ENCODE measurements at regions not wholly inside any gene's neighbourhood (a gene's known extent, or its start where the extent isn't known, plus 50 kb on each side); places are given as distances from the start of the nearest gene placed in this dataset.
"Not testable (repeated sequence)": the region's sequence is repeated elsewhere in the genome, so short reads cannot be mapped to it uniquely, and the experiment has no call there.

- no peak for DNase-seq (ENCODE audit: extremely low read depth in 1 of 11, low read depth in 9 of 11, low spot score in 4 of 11)
Observed at GRCh38 chr16:19980632-19981265, 92.9 kb downstream of the GPR139 start.

- no peak for DNase-seq (ENCODE audit: extremely low read depth in 1 of 11, low read depth in 9 of 11, low spot score in 4 of 11)
Observed at GRCh38 chr16:19979638-19980037, 94.1 kb downstream of the GPR139 start.

GRCh38 chr16:19974607-19975006 is 90.0 kb upstream of the GPRC5B start:
- DNase-seq (ENCODE audit: extremely low read depth in 1 of 11, low read depth in 9 of 11, low spot score in 4 of 11), result no peak

GRCh38 chr16:19972111-19972510 is 87.5 kb upstream of the GPRC5B start:
- no peak for DNase-seq (ENCODE audit: extremely low read depth in 1 of 11, low read depth in 9 of 11, low spot score in 4 of 11)

DNA sequence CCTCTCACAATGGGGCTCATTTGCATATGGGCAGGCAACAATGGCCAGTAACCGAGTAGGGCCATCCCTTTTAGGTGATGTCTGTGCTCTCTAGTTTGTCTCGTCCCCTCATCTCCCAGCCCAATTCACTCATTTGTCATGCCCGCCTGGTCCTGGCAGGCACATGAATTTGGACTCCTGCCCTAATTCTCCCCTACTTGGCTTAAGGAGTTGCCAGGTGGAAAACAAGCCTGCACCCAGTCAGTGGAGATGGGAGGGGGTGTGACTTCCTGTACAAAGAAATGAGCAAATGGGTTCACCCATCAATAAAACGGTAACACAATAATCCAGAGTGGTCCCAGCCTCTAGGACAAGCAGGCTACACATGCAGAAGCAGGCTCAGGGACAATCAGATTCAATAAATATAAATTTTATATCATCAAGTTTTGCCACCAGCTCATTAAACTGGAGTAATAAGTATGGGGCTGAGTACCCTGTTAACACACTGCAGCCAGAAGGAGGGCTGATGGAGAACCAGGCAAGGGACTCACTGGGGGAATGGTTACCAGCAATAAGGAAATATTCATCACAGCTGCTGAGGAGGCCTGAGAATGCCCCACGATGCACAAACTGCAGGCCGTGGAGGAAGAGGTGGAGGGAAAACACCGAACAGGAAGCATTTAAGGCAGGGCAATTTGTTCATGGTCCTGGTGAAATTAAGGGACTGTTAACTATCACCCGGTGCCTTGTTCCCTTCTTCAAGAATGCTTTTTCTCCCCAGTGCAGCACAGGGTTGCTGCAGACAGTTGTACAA is 84.4 kb upstream of the GPRC5B start:
- no peak for DNase-seq (ENCODE audit: extremely low read depth in 1 of 11, low read depth in 9 of 11, low spot score in 4 of 11)

DNA sequence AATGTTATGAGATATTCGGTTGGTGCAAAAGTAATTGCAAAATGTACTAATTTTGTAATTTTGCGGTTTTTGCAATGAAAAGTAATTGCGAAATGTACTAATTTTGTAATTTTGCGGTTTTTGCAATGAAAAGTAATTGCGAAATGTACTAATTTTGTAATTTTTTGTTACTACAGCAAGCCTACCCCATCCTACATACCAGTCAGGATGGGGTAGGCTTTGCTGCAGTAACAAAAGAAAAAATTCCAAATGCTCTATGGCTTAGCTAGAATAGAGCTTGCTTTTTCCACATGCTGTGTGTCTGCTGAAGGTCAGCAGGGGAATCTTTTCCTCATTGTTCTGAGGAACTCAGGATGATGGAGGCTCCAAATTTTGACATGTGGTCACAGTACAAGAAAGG is 83.3 kb upstream of the GPRC5B start:
- DNase-seq (ENCODE audit: extremely low read depth in 1 of 11, low read depth in 9 of 11, low spot score in 4 of 11), result no peak

DNA sequence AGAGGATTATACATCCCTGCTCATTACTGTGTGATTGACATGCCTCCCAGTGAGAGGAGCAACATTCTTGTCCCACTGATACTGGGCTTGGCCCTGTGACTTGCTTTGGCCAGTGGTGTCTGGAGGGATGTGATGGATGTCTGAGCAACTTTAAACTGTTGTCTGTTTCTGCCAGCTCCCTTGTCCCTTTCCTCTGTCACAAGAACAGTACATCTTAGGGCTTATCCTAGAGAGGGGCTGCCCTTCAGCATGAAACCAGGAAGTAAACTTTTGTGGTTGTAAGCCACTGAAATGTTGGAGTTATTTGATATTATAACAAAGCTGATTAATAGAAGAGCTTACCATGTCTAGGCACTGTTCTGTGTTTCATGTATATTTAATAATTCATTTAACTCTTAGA is 82.9 kb upstream of the GPRC5B start:
- DNase-seq (ENCODE audit: extremely low read depth in 1 of 11, low read depth in 9 of 11, low spot score in 4 of 11), result no peak

DNA sequence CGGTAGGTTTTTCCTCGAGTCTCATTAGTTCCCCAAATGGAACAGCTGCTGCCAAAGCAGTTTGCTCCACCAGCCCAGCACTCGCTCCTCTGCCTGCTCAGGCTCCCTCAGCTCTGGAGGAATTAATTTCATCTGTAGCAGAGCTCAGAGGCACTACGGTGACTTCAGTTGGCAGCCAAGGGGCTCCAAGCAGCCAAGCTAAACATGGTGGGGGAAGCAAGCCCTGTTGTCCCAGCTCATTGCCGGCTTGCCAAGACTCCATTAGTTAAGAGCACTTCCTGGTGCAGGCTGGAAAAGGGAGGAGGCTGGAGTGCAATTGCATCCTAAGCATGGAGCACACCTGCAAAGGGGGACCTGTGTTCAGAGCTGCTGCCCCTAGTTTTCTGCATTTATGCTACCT is 78.7 kb upstream of the GPRC5B start:
- no peak for DNase-seq (ENCODE audit: extremely low read depth in 1 of 11, low read depth in 9 of 11, low spot score in 4 of 11)

GRCh38 chr16:19960183-19960582 is 75.5 kb upstream of the GPRC5B start:
- DNase-seq (ENCODE audit: extremely low read depth in 1 of 11, low read depth in 9 of 11, low spot score in 4 of 11), result no peak

GRCh38 chr16:19959736-19960135 is 75.1 kb upstream of the GPRC5B start:
- no peak for DNase-seq (ENCODE audit: extremely low read depth in 1 of 11, low read depth in 9 of 11, low spot score in 4 of 11)

DNA sequence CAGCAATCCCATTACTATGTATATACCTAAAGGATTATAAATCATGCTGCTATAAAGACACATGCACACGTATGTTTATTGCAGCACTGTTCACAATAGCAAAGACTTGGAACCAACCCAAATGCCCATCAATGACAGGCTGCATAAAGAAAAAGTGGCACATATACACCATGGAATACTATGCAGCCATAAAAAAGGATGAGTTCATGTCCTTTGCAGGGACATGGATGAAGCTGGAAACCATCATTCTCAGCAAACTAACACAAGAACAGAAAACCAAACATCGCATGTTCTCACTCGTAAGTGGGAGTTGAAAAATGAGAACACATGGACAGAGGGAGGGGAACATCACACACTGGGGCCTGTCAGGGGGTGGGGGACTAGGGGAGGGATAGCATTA is 71.2 kb upstream of the GPRC5B start:
- DNase-seq (ENCODE audit: extremely low read depth in 1 of 11, low read depth in 9 of 11, low spot score in 4 of 11), result not testable (repeated sequence)

- DNase-seq (ENCODE audit: extremely low read depth in 1 of 11, low read depth in 9 of 11, low spot score in 4 of 11), result not testable (repeated sequence)
Observed at GRCh38 chr16:19955084-19955483, 70.4 kb upstream of the GPRC5B start.

DNA sequence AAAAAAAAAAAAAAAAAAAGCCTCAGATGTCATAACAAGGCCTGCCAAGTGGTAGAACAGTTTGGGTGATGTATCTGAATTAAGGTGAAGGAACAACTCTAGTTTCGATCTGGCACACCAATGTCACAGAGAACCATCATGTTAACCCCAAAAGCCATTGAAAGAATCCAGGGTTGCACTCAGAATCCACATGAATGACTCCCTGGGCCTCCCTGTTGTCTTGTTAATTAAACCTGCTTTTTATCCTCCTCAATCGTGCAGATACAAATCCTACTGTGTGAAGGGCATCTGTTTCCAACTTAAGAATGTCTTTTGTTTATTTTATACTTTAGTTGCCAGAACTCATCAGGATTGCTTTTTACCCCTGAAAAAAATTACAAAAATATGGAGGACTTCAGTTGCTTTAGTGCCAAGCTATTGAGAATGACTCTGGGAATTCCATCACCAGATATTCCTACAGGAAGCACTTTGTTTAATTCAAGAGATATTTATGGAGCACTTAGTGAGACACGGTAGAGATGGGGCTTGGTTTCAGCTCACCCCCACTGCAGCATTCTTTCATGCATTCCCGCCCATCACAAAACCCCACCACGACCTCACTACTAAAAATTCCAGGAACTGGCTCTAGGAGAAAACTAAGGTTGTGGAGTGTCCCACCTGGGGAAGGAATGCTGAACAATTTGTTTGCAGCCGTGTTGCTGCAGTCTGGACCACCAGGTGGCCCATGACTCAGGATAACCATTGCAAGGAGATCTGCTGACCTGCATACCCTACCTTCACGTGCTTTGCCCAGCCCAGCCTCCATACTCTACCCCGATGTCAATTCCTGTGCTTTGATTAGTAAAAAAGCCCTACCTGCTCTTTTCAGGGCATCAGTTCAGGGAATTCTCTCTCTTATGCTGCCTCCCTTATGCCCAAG is 63.8 kb upstream of the GPRC5B start:
- DNase-seq (ENCODE audit: extremely low read depth in 1 of 11, low read depth in 9 of 11, low spot score in 4 of 11), result no peak

GRCh38 chr16:19945934-19946333 is 61.3 kb upstream of the GPRC5B start:
- DNase-seq (ENCODE audit: extremely low read depth in 1 of 11, low read depth in 9 of 11, low spot score in 4 of 11), result no peak

- DNase-seq (ENCODE audit: extremely low read depth in 1 of 11, low read depth in 9 of 11, low spot score in 4 of 11), result no peak
Observed at GRCh38 chr16:19940195-19940594, 55.5 kb upstream of the GPRC5B start.

DNA sequence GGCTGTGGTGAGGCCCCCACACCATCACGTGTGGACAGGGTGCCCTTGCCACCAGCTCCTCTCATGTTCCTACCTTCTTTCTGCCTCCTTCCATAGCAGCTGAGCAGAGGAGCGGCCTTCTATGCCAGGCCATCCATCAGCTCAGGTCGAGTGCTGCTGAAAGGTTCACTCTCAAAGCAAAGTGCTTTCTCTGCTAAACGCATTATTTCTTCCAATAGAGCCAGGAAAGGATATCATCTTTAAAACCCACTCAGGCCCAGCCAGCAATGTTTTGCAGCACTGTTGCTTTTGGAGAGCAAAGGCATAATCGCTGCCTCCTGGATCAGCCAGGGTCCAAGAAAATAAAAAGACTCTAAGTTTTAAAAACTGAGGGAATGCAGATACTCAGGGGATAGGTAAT is 54.9 kb upstream of the GPRC5B start:
- no peak for DNase-seq (ENCODE audit: extremely low read depth in 1 of 11, low read depth in 9 of 11, low spot score in 4 of 11)

- no peak for DNase-seq (ENCODE audit: extremely low read depth in 1 of 11, low read depth in 9 of 11, low spot score in 4 of 11)
Observed at GRCh38 chr16:19938536-19938935, 53.9 kb upstream of the GPRC5B start.

DNA sequence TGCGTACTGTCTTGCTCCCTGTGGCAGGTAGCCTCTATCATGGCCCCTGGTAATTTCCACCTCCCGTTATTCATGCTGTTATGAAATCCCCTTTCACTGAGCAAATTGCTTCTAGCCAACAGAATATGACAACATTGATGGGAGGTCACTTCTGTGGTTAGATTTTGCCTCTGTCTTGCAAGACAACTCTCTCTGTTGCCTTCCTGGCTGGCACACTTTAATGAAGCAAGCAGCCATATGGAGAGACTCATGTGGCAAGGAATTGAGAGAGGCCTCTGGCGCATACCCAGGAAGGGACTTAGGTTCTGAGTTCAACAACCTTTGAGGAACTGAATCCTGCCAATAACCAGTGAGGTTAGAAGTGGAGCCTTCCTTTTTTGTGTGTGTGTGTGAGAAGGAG is 51.8 kb upstream of the GPRC5B start:
- no peak for DNase-seq (ENCODE audit: extremely low read depth in 1 of 11, low read depth in 9 of 11, low spot score in 4 of 11)

GRCh38 chr16:19935694-19936093 is 51.0 kb upstream of the GPRC5B start:
- peak in 4 of 11 donors; percentile 7 to 21 (median 18) for DNase-seq (ENCODE audit: extremely low read depth in 1 of 11, low read depth in 9 of 11, low spot score in 4 of 11)
